Uterus (tissue), 2 donors: ENCODE measurements at regions not wholly inside any gene's neighbourhood (a gene's known extent, or its start where the extent isn't known, plus 50 kb on each side); places are given as distances from the start of the nearest gene placed in this dataset.

ENCODE experiments used
- CTCF ChIP-seq, 4 experiments: fragments of 200-600 bp in 2 of 4; fragments of 450-650 bp in 2 of 4; sonication (generic) in 2 of 4; IDR thresholded peaks; one replicate each; pipeline ENCODE4 v1.5.1; 2016 to 2019; ENCODE audit warnings: antibody characterized with exemption in 4 of 4, mild to moderate bottlenecking in 2 of 4, moderate library complexity in 1 of 4
- POLR2A ChIP-seq, 2 donors: fragments of 450-650 bp; IDR thresholded peaks; one replicate each; pipeline ENCODE4 v1.6.1; 2016; ENCODE audit warnings: antibody characterized with exemption in 2 of 2, mild to moderate bottlenecking in 1 of 2, moderate library complexity in 1 of 2

- TF ChIP-seq CTCF (IDR thresholded peaks at IDR 0.05) (no peak), POLR2A (IDR thresholded peaks at IDR 0.05) (no peak)
Measured at GRCh38 chr10:117619223-117619622, 76.7 kb downstream of the EMX2 start.
